GM23338 (cell line): ENCODE measurements at regions not wholly inside any gene's neighbourhood (a gene's known extent, or its start where the extent isn't known, plus 50 kb on each side); places are given as distances from the start of the nearest gene placed in this dataset.

Source experiments
- ATAC-seq: fragments of 200-7000 bp; cut with Tn5 transposase; 3 replicates; pipeline ENCODE4 v1.9.1; 2020
- DNase-seq: peaks from one replicate; pipeline ENCODE4 v3.0.0-alpha.2; 2015; ENCODE audit warnings: low spot score
- H2AFZ ChIP-seq: fragments of 200-600 bp; sonication (generic); 2 replicates; pipeline ENCODE4 v1.8.0; 2016; ENCODE audit warnings: antibody characterized with exemption, mild to moderate bottlenecking, moderate library complexity
- H3F3A ChIP-seq: fragments of 200-600 bp; sonication (generic); replicated peaks from 2 replicates; pipeline ENCODE4 v1.8.0; 2017; ENCODE audit warnings: antibody characterized with exemption, mixed run types, low read depth
- H3K27ac ChIP-seq: fragments of 200-600 bp; sonication (generic); 2 replicates; pipeline ENCODE4 v1.6.1; 2016; ENCODE audit warnings: low read depth
- H3K27me3 ChIP-seq: fragments of 200-600 bp; sonication (generic); 2 replicates; pipeline ENCODE4 v1.8.0; 2016; ENCODE audit warnings: mild to moderate bottlenecking, mixed run types, moderate library complexity; ENCODE audit not compliant: insufficient read depth
- H3K36me3 ChIP-seq: fragments of 200-600 bp; sonication (generic); 2 replicates; pipeline ENCODE4 v1.8.0; 2016; ENCODE audit warnings: mild to moderate bottlenecking; ENCODE audit not compliant: insufficient read depth
- H3K4me1 ChIP-seq: fragments of 200-600 bp; sonication (generic); 2 replicates; pipeline ENCODE4 v1.8.0; 2016; ENCODE audit warnings: mild to moderate bottlenecking, moderate library complexity; ENCODE audit not compliant: insufficient read depth
- H3K4me2 ChIP-seq: fragments of 200-600 bp; sonication (generic); 2 replicates; pipeline ENCODE4 v1.7.1; 2017; ENCODE audit warnings: mixed run types
- H3K4me3 ChIP-seq: fragments of 200-600 bp; sonication (generic); 2 replicates; pipeline ENCODE4 v1.6.1; 2016; ENCODE audit warnings: mixed run types
- H3K79me2 ChIP-seq: fragments of 200-600 bp; sonication (generic); replicated peaks from 2 replicates; pipeline ENCODE4 v1.8.0; 2017; ENCODE audit warnings: mild to moderate bottlenecking; ENCODE audit not compliant: insufficient read depth
- H3K9me2 ChIP-seq: fragments of 200-600 bp; sonication (generic); 2 replicates; pipeline ENCODE4 v1.8.0; 2017; ENCODE audit not compliant: insufficient read depth
- H4K20me1 ChIP-seq: fragments of 200-600 bp; sonication (generic); replicated peaks from 2 replicates; pipeline ENCODE4 v1.8.0; 2017; ENCODE audit warnings: mild to moderate bottlenecking; ENCODE audit not compliant: insufficient read depth
- H3K27ac Mint-ChIP-seq: 2 replicates; pipeline ENCODE4 v1.8.0; 2020; ENCODE audit warnings: inconsistent platforms, mild to moderate bottlenecking, moderate library complexity, mixed read lengths
- H3K27me3 Mint-ChIP-seq: 3 replicates; pipeline ENCODE4 v1.8.0; 2022; ENCODE audit warnings: low read depth, mild to moderate bottlenecking, moderate library complexity, mixed read lengths, inconsistent platforms; ENCODE audit not compliant: insufficient read depth, poor library complexity
- H3K36me3 Mint-ChIP-seq: 3 replicates; pipeline ENCODE4 v1.8.0; 2021; ENCODE audit warnings: low read depth, mild to moderate bottlenecking, inconsistent platforms, moderate library complexity, mixed read lengths
- H3K4me1 Mint-ChIP-seq: 3 replicates; pipeline ENCODE4 v1.8.0; 2020; ENCODE audit warnings: mild to moderate bottlenecking, inconsistent platforms, mixed read lengths
- H3K4me3 Mint-ChIP-seq: 3 replicates; pipeline ENCODE4 v1.8.0; 2021; ENCODE audit warnings: moderate library complexity, mild to moderate bottlenecking, inconsistent platforms, mixed read lengths
- H3K9me3 Mint-ChIP-seq: 3 replicates; pipeline ENCODE4 v1.8.0; 2020; ENCODE audit warnings: moderate library complexity, mild to moderate bottlenecking, inconsistent platforms, mixed read lengths
- CREB1 ChIP-seq: fragments of 250-450 bp; sonication (Bioruptor Pico); IDR thresholded peaks from 2 replicates; pipeline ENCODE4 v1.5.0; 2020; ENCODE audit warnings: low read depth, mild to moderate bottlenecking, moderate library complexity
- CTCF ChIP-seq, 2 experiments: fragments of 200-600 bp in 1 of 2; sonication (generic) in 1 of 2; conservative IDR thresholded peaks; 2 replicates each; pipeline versions ENCODE4 v1.5.1 to v1.6.1; 2016 to 2017; ENCODE audit warnings: antibody characterized with exemption in 2 of 2, low read depth in 2 of 2, mild to moderate bottlenecking in 2 of 2, moderate library complexity in 1 of 2
- ETS1 ChIP-seq: IDR thresholded peaks from 2 replicates; pipeline ENCODE4 v1.6.1; 2016; ENCODE audit warnings: antibody characterized with exemption
- EZH2 ChIP-seq: fragments of 200-600 bp; sonication (generic); IDR thresholded peaks from one replicate; pipeline ENCODE4 v1.8.0; 2017; ENCODE audit warnings: antibody characterized with exemption, mild to moderate bottlenecking, low read depth; ENCODE audit not compliant: unreplicated experiment
- EZH2phosphoT487 ChIP-seq: fragments of 200-600 bp; sonication (generic); IDR thresholded peaks from one replicate; pipeline ENCODE4 v1.8.1; 2018; ENCODE audit warnings: antibody characterized with exemption; ENCODE audit not compliant: unreplicated experiment
- JUNB ChIP-seq: IDR thresholded peaks from one replicate; pipeline ENCODE4 v1.6.1; 2016; ENCODE audit warnings: antibody characterized with exemption; ENCODE audit not compliant: unreplicated experiment
- NANOG ChIP-seq: IDR thresholded peaks from 2 replicates; pipeline ENCODE4 v1.6.1; 2016; ENCODE audit warnings: antibody characterized with exemption, borderline replicate concordance
- POLR2AphosphoS5 ChIP-seq: IDR thresholded peaks from 2 replicates; pipeline ENCODE4 v1.6.1; 2016; ENCODE audit warnings: antibody characterized with exemption, low read depth
- REST ChIP-seq: IDR thresholded peaks from one replicate; pipeline ENCODE4 v1.6.1; 2018; ENCODE audit warnings: antibody characterized with exemption; ENCODE audit not compliant: unreplicated experiment
- STAT1 ChIP-seq: IDR thresholded peaks from one replicate; pipeline ENCODE4 v1.6.1; 2016; ENCODE audit warnings: antibody characterized with exemption; ENCODE audit not compliant: unreplicated experiment
- ZNF114 ChIP-seq: fragments of 250-450 bp; sonication (Bioruptor Pico); IDR thresholded peaks from 2 replicates; pipeline ENCODE4 v1.5.0; 2020; ENCODE audit warnings: mild to moderate bottlenecking, moderate library complexity
- ZNF331 ChIP-seq: fragments of 250-450 bp; sonication (Bioruptor Pico); IDR thresholded peaks from 2 replicates; pipeline ENCODE4 v1.5.0; 2020; ENCODE audit warnings: low read depth, mild to moderate bottlenecking, moderate library complexity
- TF ChIP-seq, protein P1 (sequence below): fragments of 250-450 bp; sonication (Bioruptor Pico); IDR thresholded peaks from 2 replicates; pipeline ENCODE4 v1.5.0; 2020; ENCODE audit warnings: mild to moderate bottlenecking, moderate library complexity

GRCh38 chr5:158117467-158118160 lies 258.7 kb upstream of the CLINT1 start:
- TF ChIP-seq JUNB (no peak), STAT1 (no peak), EZH2 (no peak), POLR2AphosphoS5 (no peak), CTCF (conservative IDR thresholded peaks at IDR 0.05; ENCODE audit: low read depth in 2 of 2) (no peak), NANOG (no peak), CREB1 (CRISPR knock-in tag) (no peak), ZNF114 (CRISPR knock-in tag) (no peak), EZH2phosphoT487 (no peak), REST (no peak), ZNF331 (CRISPR knock-in tag) (no peak), ETS1 (no peak)
- TF ChIP-seq, protein P1, sequence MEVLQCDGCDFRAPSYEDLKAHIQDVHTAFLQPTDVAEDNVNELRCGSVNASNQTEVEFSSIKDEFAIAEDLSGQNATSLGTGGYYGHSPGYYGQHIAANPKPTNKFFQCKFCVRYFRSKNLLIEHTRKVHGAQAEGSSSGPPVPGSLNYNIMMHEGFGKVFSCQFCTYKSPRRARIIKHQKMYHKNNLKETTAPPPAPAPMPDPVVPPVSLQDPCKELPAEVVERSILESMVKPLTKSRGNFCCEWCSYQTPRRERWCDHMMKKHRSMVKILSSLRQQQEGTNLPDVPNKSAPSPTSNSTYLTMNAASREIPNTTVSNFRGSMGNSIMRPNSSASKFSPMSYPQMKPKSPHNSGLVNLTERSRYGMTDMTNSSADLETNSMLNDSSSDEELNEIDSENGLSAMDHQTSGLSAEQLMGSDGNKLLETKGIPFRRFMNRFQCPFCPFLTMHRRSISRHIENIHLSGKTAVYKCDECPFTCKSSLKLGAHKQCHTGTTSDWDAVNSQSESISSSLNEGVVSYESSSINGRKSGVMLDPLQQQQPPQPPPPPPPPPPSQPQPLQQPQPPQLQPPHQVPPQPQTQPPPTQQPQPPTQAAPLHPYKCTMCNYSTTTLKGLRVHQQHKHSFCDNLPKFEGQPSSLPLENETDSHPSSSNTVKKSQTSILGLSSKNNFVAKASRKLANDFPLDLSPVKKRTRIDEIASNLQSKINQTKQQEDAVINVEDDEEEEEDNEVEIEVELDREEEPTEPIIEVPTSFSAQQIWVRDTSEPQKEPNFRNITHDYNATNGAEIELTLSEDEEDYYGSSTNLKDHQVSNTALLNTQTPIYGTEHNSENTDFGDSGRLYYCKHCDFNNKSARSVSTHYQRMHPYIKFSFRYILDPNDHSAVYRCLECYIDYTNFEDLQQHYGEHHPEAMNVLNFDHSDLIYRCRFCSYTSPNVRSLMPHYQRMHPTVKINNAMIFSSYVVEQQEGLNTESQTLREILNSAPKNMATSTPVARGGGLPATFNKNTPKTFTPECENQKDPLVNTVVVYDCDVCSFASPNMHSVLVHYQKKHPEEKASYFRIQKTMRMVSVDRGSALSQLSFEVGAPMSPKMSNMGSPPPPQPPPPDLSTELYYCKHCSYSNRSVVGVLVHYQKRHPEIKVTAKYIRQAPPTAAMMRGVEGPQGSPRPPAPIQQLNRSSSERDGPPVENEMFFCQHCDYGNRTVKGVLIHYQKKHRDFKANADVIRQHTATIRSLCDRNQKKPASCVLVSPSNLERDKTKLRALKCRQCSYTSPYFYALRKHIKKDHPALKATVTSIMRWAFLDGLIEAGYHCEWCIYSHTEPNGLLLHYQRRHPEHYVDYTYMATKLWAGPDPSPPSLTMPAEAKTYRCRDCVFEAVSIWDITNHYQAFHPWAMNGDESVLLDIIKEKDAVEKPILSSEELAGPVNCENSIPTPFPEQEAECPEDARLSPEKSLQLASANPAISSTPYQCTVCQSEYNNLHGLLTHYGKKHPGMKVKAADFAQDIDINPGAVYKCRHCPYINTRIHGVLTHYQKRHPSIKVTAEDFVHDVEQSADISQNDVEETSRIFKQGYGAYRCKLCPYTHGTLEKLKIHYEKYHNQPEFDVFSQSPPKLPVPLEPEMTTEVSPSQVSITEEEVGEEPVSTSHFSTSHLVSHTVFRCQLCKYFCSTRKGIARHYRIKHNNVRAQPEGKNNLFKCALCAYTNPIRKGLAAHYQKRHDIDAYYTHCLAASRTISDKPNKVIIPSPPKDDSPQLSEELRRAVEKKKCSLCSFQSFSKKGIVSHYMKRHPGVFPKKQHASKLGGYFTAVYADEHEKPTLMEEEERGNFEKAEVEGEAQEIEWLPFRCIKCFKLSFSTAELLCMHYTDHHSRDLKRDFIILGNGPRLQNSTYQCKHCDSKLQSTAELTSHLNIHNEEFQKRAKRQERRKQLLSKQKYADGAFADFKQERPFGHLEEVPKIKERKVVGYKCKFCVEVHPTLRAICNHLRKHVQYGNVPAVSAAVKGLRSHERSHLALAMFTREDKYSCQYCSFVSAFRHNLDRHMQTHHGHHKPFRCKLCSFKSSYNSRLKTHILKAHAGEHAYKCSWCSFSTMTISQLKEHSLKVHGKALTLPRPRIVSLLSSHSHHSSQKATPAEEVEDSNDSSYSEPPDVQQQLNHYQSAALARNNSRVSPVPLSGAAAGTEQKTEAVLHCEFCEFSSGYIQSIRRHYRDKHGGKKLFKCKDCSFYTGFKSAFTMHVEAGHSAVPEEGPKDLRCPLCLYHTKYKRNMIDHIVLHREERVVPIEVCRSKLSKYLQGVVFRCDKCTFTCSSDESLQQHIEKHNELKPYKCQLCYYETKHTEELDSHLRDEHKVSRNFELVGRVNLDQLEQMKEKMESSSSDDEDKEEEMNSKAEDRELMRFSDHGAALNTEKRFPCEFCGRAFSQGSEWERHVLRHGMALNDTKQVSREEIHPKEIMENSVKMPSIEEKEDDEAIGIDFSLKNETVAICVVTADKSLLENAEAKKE (CRISPR knock-in tag) = no peak
- Histone ChIP-seq H3F3A (no peaks in the 10 kb centered on the region), H3K27ac (no peak overlapping the region), H3K4me3 (no peak overlapping the region), H3K79me2 (no peaks in the 10 kb centered on the region), H4K20me1 (no peaks in the 10 kb centered on the region; the same call in 1 of the 2 replicates), H3K36me3 (no peaks in the 10 kb centered on the region), H3K4me2 (no peak overlapping the region), H3K9me2 (no peaks in the 10 kb centered on the region), H3K27me3 (no peaks in the 10 kb centered on the region), H2AFZ (no peak overlapping the region; the same call in 1 of the 2 replicates), H3K4me1 (no peaks in the 10 kb centered on the region)
- Mint-ChIP-seq H3K36me3 (no peaks in the 10 kb centered on the region), H3K4me1 (peaks cover 3% of the 10 kb centered on the region; the same call in 1 of the 3 replicates), H3K9me3 (no peaks in the 10 kb centered on the region), H3K4me3 (no peak overlapping the region), H3K27me3 (peaks cover 4% of the 10 kb centered on the region), H3K27ac (no peak overlapping the region)
- ATAC-seq = no peak
- DNase-seq = no peak
